HG03066 (cell line): ENCODE measurements at regions not wholly inside any gene's neighbourhood (a gene's known extent, or its start where the extent isn't known, plus 50 kb on each side); places are given as distances from the start of the nearest gene placed in this dataset.

Experiments
- ATAC-seq: cut with Tn5 transposase; IDR thresholded peaks from one replicate; pipeline ENCODE4 v1.9.1; 2021; ENCODE audit warnings: low read depth; ENCODE audit not compliant: unreplicated experiment

GRCh38 chr2:221715523-221716247 lies 143.6 kb upstream of the EPHA4 start:
- no peak for ATAC-seq

GRCh38 chr2:221710744-221711143 lies 138.6 kb upstream of the EPHA4 start:
- ATAC-seq: no peak

GRCh38 chr2:221708902-221709301 lies 136.8 kb upstream of the EPHA4 start:
- no peak for ATAC-seq

GRCh38 chr2:221705185-221705877 lies 133.2 kb upstream of the EPHA4 start:
- ATAC-seq: no peak

GRCh38 chr2:221704442-221704841 lies 132.3 kb upstream of the EPHA4 start:
- no peak for ATAC-seq

- no peak for ATAC-seq
Observed at GRCh38 chr2:221693365-221693764, 121.3 kb upstream of the EPHA4 start.

GRCh38 chr2:221691571-221691970 lies 119.5 kb upstream of the EPHA4 start:
- no peak for ATAC-seq

- ATAC-seq: no peak
Observed at GRCh38 chr2:221689140-221689539, 117.0 kb upstream of the EPHA4 start.

GRCh38 chr2:221680548-221680947 lies 108.4 kb upstream of the EPHA4 start:
- ATAC-seq: no peak

- ATAC-seq: no peak
Observed at GRCh38 chr2:221677688-221678087, 105.6 kb upstream of the EPHA4 start.

GRCh38 chr2:221676566-221677172 lies 104.6 kb upstream of the EPHA4 start:
- ATAC-seq: no peak

GRCh38 chr2:221675201-221675908 lies 103.3 kb upstream of the EPHA4 start:
- no peak for ATAC-seq

- no peak for ATAC-seq
Observed at GRCh38 chr2:221674446-221674845, 102.3 kb upstream of the EPHA4 start.

- no peak for ATAC-seq
Observed at GRCh38 chr2:221673248-221673647, 101.1 kb upstream of the EPHA4 start.

- no peak for ATAC-seq
Observed at GRCh38 chr2:221671515-221671914, 99.4 kb upstream of the EPHA4 start.

GRCh38 chr2:221662689-221663391 lies 90.7 kb upstream of the EPHA4 start:
- no peak for ATAC-seq

GRCh38 chr2:221657806-221658205 lies 85.7 kb upstream of the EPHA4 start:
- ATAC-seq: no peak

- no peak for ATAC-seq
Observed at GRCh38 chr2:221655300-221655699, 83.2 kb upstream of the EPHA4 start.

- no peak for ATAC-seq
Observed at GRCh38 chr2:221653182-221653581, 81.1 kb upstream of the EPHA4 start.

GRCh38 chr2:221649051-221649775 lies 77.1 kb upstream of the EPHA4 start:
- no peak for ATAC-seq
